ENCODE measurements at regions not wholly inside any gene's neighbourhood (a gene's known extent, or its start where the extent isn't known, plus 50 kb on each side); places are given as distances from the start of the nearest gene placed in this dataset.
A peak's percentile ranks its signal among the peaks of the same experiment; 100 is the strongest.

GRCh38 chr12:14200598-14200997 is 164.9 kb upstream of the ATF7IP start:
- no peaks in the 10 kb centered on the region for H3K36me3 ChIP-seq
- intact Hi-C loops (cut with DNase I) = no loop called here
- no peaks in the 10 kb centered on the region for H3K27me3 ChIP-seq
- 95 to 96% methylated on average over 2 of the region's 2 CpGs for WGBS, 2 donors
- no peak overlapping the region for H3K4me3 ChIP-seq (replicated peaks in 1 of 3)
- H3K27ac ChIP-seq = no peak overlapping the region
- TF ChIP-seq POLR2A (IDR thresholded peaks at IDR 0.05) = no peak
- TF ChIP-seq, protein P1, sequence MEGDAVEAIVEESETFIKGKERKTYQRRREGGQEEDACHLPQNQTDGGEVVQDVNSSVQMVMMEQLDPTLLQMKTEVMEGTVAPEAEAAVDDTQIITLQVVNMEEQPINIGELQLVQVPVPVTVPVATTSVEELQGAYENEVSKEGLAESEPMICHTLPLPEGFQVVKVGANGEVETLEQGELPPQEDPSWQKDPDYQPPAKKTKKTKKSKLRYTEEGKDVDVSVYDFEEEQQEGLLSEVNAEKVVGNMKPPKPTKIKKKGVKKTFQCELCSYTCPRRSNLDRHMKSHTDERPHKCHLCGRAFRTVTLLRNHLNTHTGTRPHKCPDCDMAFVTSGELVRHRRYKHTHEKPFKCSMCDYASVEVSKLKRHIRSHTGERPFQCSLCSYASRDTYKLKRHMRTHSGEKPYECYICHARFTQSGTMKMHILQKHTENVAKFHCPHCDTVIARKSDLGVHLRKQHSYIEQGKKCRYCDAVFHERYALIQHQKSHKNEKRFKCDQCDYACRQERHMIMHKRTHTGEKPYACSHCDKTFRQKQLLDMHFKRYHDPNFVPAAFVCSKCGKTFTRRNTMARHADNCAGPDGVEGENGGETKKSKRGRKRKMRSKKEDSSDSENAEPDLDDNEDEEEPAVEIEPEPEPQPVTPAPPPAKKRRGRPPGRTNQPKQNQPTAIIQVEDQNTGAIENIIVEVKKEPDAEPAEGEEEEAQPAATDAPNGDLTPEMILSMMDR (IDR thresholded peaks at IDR 0.05) = no peak
- H3K4me1 ChIP-seq = no peaks in the 10 kb centered on the region
- DNase-seq = no peak
- H3K9me3 ChIP-seq = no peaks in the 10 kb centered on the region

DNA sequence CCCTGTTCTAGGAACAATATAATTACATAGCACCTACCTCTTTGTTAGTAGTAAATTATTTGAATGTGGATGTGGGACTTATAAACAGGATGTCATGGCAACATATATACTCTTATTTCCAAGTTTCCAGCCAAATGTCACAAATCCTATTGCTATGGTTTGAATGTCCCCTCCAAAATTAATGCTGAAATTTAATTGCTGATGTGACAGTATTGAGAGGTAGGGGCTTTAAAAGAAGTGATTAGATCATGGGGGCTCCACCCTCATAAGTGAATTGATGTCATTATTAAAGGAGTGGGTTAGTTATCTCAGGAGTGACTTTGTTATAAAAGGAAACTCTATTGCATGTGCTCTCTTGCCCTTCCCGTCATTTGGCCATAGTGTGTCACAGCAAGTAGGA is 164.2 kb upstream of the ATF7IP start:
- no peaks in the 10 kb centered on the region for H3K27me3 ChIP-seq
- H3K27ac ChIP-seq = no peak overlapping the region
- no peak for DNase-seq
- intact Hi-C loops (cut with DNase I) = no loop called here
- no peak overlapping the region for H3K4me3 ChIP-seq (replicated peaks in 1 of 3)
- no peak for TF ChIP-seq POLR2A (IDR thresholded peaks at IDR 0.05)
- TF ChIP-seq, protein P1 (IDR thresholded peaks at IDR 0.05) = no peak
- WGBS, 2 donors = 92 to 94% methylated on average over 1 of the region's 1 CpG
- no peaks in the 10 kb centered on the region for H3K36me3 ChIP-seq
- H3K9me3 ChIP-seq = no peaks in the 10 kb centered on the region
- no peaks in the 10 kb centered on the region for H3K4me1 ChIP-seq

DNA sequence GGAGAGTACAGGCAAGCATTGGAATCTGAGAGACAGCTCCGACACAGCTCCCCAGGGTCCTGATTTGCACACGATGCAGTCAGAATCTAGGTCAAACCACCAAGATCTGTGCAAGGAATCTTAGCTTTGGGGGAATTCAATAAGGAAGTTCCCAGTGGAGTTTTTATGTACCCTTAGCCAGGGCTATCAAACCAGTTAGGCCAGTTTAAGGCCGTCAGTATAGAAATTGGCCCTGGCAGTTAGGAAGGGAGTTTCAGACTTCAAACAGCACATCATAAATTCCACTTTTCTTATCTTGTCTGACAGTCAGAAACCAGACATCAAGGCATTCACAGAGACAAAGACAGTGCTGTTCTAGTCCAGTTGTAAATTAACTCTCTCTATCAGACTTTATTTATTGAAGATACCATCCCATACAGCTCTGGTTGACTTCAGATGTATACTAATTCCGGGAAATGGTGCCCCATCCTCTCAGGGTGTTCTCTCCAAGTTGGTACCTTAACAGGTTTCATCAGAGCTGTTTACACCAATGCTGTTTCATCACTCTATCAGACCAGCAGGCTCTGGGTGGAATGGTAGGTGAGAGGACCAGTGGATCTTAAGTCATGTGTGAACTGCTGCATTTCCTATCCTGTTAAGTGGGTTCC is 157.5 kb upstream of the ATF7IP start:
- Histone ChIP-seq H3K27me3 (no peaks in the 10 kb centered on the region), H3K4me1 (peaks cover 0 to 5% of the 10 kb centered on the region in 2 donors), H3K9me3 (no peaks in the 10 kb centered on the region), H3K4me3 (replicated peaks in 1 of 3) (no peak overlapping the region), H3K27ac (no peak overlapping the region), H3K36me3 (no peaks in the 10 kb centered on the region)
- no peak for TF ChIP-seq POLR2A (IDR thresholded peaks at IDR 0.05)
- TF ChIP-seq, protein P1 (IDR thresholded peaks at IDR 0.05) = no peak
- 41% methylated on average over 4 of the region's 4 CpGs for WGBS, 2 donors
- intact Hi-C loops (cut with DNase I) = no loop called here
- peak in 1 of 2 donors; percentile 45 for DNase-seq

- peaks cover 0 to 5% of the 10 kb centered on the region in 2 donors for H3K4me1 ChIP-seq
- H3K9me3 ChIP-seq = no peaks in the 10 kb centered on the region
- WGBS, 2 donors = 75 to 80% methylated on average over 3 of the region's 3 CpGs
- H3K27ac ChIP-seq = no peak overlapping the region
- intact Hi-C loops (cut with DNase I) = no loop called here
- no peak overlapping the region for H3K4me3 ChIP-seq (replicated peaks in 1 of 3)
- H3K27me3 ChIP-seq = no peaks in the 10 kb centered on the region
- DNase-seq = no peak
- H3K36me3 ChIP-seq = no peaks in the 10 kb centered on the region
- TF ChIP-seq, protein P1 (IDR thresholded peaks at IDR 0.05) = no peak
- TF ChIP-seq POLR2A (IDR thresholded peaks at IDR 0.05) = no peak
Measured at GRCh38 chr12:14211947-14212387, 153.5 kb upstream of the ATF7IP start.

GRCh38 chr12:14213542-14213941 is 151.9 kb upstream of the ATF7IP start:
- 80 to 82% methylated on average over 1 of the region's 1 CpG for WGBS, 2 donors
- Histone ChIP-seq H3K36me3 (no peaks in the 10 kb centered on the region), H3K4me1 (no peaks in the 10 kb centered on the region), H3K27me3 (no peaks in the 10 kb centered on the region), H3K9me3 (no peaks in the 10 kb centered on the region), H3K4me3 (replicated peaks in 1 of 3) (no peak overlapping the region), H3K27ac (no peak overlapping the region)
- TF ChIP-seq, protein P1 (IDR thresholded peaks at IDR 0.05) = no peak
- TF ChIP-seq POLR2A (IDR thresholded peaks at IDR 0.05) = no peak
- intact Hi-C loops (cut with DNase I) = no loop called here
- DNase-seq = no peak

Measured in thyroid gland (tissue), 4 donors.